ENCODE measurements at regions not wholly inside any gene's neighbourhood (a gene's known extent, or its start where the extent isn't known, plus 50 kb on each side); places are given as distances from the start of the nearest gene placed in this dataset.

DNA sequence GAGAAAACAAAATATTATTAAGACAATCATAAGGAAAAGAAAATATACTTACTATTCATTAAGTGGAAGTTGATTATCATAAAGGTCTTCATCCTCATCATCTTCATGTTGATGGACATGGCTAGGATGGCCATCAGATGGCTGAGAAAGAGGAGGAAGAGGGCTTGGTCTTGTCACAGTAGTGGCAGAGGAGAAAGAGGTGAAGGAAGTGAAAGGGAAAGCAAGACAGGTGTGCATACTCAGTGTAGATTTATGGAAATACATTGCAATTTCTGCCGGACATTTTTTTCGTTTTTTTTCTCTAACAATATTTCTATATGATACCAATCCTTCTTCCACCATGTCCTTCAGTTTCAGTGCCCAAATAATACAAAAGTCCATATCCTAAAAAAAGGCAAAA is 1409.8 kb downstream of the PCDH7 start:
- no peak for TF ChIP-seq OSR1 (CRISPR knock-in tag; IDR thresholded peaks at IDR 0.05)
- no peak for TF ChIP-seq ARNTL (CRISPR knock-in tag; IDR thresholded peaks at IDR 0.05; ENCODE audit: borderline replicate concordance, low read depth)
- TF ChIP-seq, protein P1, sequence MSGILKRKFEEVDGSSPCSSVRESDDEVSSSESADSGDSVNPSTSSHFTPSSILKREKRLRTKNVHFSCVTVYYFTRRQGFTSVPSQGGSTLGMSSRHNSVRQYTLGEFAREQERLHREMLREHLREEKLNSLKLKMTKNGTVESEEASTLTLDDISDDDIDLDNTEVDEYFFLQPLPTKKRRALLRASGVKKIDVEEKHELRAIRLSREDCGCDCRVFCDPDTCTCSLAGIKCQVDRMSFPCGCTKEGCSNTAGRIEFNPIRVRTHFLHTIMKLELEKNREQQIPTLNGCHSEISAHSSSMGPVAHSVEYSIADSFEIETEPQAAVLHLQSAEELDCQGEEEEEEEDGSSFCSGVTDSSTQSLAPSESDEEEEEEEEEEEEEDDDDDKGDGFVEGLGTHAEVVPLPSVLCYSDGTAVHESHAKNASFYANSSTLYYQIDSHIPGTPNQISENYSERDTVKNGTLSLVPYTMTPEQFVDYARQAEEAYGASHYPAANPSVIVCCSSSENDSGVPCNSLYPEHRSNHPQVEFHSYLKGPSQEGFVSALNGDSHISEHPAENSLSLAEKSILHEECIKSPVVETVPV (CRISPR knock-in tag; IDR thresholded peaks at IDR 0.05): no peak
- no peak for TF ChIP-seq ZNF70 (CRISPR knock-in tag; IDR thresholded peaks at IDR 0.05)
- no peak for TF ChIP-seq POU6F1 (CRISPR knock-in tag; IDR thresholded peaks at IDR 0.05; ENCODE audit: borderline replicate concordance, low read depth)
- no peak for TF ChIP-seq SNAI2 (CRISPR knock-in tag; IDR thresholded peaks at IDR 0.05)
- no peak for TF ChIP-seq TCF4 (CRISPR knock-in tag; IDR thresholded peaks at IDR 0.05; ENCODE audit: borderline replicate concordance)
- TF ChIP-seq BACH2 (CRISPR knock-in tag; IDR thresholded peaks at IDR 0.05; ENCODE audit: borderline replicate concordance): no peak
- TF ChIP-seq RARB (CRISPR knock-in tag; IDR thresholded peaks at IDR 0.05): no peak
- no peak for TF ChIP-seq ZC3H10 (CRISPR knock-in tag; IDR thresholded peaks at IDR 0.05)
- no peak for TF ChIP-seq PPARA (CRISPR knock-in tag; IDR thresholded peaks at IDR 0.05; ENCODE audit: borderline replicate concordance)
- TF ChIP-seq CSDC2 (CRISPR knock-in tag; IDR thresholded peaks at IDR 0.05): no peak
- TF ChIP-seq ZNF565 (CRISPR knock-in tag; conservative IDR thresholded peaks at IDR 0.05; ENCODE audit: low read depth): no peak
- no peak for ATAC-seq

DNA sequence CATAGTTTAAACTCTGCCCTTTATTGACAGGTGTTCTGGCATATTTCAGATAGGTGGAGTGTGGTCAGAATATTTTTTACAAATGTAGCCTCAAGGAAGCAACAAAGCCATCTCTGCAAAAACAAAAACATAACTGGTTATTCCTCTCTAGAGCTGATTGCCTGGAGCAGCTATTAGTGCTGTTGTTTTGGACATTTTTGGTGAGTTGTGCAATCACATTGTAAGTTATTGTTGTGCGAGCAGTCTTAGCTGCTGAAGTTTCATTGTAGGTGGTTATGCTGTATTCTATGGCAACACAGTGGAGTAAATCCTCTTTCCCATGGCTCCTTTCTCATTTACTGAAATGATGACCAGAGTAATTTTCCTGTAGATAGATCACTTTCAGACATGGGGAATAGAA is 1413.0 kb downstream of the PCDH7 start:
- TF ChIP-seq PATZ1 (CRISPR knock-in tag; IDR thresholded peaks at IDR 0.05; ENCODE audit: borderline replicate concordance) (no peak), ZNF565 (CRISPR knock-in tag; conservative IDR thresholded peaks at IDR 0.05; ENCODE audit: low read depth) (no peak), OSR1 (CRISPR knock-in tag; IDR thresholded peaks at IDR 0.05) (no peak), BACH2 (CRISPR knock-in tag; IDR thresholded peaks at IDR 0.05; ENCODE audit: borderline replicate concordance) (no peak), SNAI2 (CRISPR knock-in tag; IDR thresholded peaks at IDR 0.05) (no peak), TOX (CRISPR knock-in tag; IDR thresholded peaks at IDR 0.05; ENCODE audit: borderline replicate concordance) (no peak), ZFP30 (CRISPR knock-in tag; IDR thresholded peaks at IDR 0.05) (no peak), GLIS3 (CRISPR knock-in tag; IDR thresholded peaks at IDR 0.05) (no peak), RARB (CRISPR knock-in tag; IDR thresholded peaks at IDR 0.05) (no peak)
- TF ChIP-seq, protein P2, sequence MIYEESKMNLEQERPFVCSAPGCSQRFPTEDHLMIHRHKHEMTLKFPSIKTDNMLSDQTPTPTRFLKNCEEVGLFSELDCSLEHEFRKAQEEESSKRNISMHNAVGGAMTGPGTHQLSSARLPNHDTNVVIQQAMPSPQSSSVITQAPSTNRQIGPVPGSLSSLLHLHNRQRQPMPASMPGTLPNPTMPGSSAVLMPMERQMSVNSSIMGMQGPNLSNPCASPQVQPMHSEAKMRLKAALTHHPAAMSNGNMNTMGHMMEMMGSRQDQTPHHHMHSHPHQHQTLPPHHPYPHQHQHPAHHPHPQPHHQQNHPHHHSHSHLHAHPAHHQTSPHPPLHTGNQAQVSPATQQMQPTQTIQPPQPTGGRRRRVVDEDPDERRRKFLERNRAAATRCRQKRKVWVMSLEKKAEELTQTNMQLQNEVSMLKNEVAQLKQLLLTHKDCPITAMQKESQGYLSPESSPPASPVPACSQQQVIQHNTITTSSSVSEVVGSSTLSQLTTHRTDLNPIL (CRISPR knock-in tag; IDR thresholded peaks at IDR 0.05; ENCODE audit: low read depth): no peak
- TF ChIP-seq, protein P1 (CRISPR knock-in tag; IDR thresholded peaks at IDR 0.05): no peak
- TF ChIP-seq, protein P3, sequence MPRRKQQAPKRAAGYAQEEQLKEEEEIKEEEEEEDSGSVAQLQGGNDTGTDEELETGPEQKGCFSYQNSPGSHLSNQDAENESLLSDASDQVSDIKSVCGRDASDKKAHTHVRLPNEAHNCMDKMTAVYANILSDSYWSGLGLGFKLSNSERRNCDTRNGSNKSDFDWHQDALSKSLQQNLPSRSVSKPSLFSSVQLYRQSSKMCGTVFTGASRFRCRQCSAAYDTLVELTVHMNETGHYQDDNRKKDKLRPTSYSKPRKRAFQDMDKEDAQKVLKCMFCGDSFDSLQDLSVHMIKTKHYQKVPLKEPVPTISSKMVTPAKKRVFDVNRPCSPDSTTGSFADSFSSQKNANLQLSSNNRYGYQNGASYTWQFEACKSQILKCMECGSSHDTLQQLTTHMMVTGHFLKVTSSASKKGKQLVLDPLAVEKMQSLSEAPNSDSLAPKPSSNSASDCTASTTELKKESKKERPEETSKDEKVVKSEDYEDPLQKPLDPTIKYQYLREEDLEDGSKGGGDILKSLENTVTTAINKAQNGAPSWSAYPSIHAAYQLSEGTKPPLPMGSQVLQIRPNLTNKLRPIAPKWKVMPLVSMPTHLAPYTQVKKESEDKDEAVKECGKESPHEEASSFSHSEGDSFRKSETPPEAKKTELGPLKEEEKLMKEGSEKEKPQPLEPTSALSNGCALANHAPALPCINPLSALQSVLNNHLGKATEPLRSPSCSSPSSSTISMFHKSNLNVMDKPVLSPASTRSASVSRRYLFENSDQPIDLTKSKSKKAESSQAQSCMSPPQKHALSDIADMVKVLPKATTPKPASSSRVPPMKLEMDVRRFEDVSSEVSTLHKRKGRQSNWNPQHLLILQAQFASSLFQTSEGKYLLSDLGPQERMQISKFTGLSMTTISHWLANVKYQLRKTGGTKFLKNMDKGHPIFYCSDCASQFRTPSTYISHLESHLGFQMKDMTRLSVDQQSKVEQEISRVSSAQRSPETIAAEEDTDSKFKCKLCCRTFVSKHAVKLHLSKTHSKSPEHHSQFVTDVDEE (CRISPR knock-in tag; IDR thresholded peaks at IDR 0.05): no peak
- ATAC-seq: no peak

- TF ChIP-seq TOX (CRISPR knock-in tag; IDR thresholded peaks at IDR 0.05; ENCODE audit: borderline replicate concordance): no peak
- no peak for TF ChIP-seq ZNF70 (CRISPR knock-in tag; IDR thresholded peaks at IDR 0.05)
- no peak for ATAC-seq
Observed at GRCh38 chr4:32133734-32134133, 1413.6 kb downstream of the PCDH7 start.

Data from SK-N-SH treated with all-trans-retinoic acid at 6 μM for 48 hours (cell line).